NOMO-1 treated with DMSO at 0.1 percent for 48 hours (cell line): ENCODE measurements at regions not wholly inside any gene's neighbourhood (a gene's known extent, or its start where the extent isn't known, plus 50 kb on each side); places are given as distances from the start of the nearest gene placed in this dataset.

Experiments
- DNase-seq: peaks from one replicate; lab custom pipeline; 2025; ENCODE audit not compliant: unreplicated experiment; lab: John Stamatoyannopoulos, UW

DNA sequence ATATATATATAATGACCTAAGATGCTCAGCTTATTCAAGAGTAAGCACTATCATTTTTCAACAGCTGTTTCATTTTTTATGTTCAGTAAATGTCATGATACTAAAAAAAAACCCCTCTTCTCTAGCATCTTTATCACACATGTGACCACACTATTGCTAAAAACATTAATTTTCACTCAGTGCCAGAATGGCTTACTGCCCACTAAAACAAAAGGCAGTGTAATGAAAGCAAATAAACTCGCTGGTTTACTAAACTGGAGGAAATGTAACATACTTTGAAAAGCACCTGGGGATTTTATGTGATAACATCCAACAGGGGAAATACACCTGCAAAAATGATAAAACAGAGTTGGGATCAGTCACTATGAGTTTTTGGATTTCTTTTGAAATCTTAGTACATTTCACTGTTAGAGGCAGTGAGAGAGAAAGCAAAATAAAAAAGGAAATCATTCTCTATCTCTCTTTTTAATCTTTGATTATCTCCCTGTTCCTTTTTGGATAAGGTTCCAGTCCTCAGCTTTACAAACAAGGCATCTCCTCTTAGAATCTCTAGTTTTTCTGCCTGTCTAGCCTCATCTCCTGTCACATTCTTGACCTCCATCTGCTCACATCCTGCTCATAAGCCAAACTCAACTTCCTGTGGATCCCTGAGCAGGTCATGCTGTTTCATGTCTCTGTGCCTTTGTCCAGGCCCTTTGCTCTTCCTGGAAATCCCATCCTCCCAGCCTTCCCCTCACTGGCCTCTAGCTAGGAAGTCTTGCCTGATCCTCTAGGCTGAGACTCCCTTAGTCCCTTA is 338.0 kb downstream of the MAN2A1 start:
- DNase-seq: no peak

GRCh38 chr5:110031402-110032140 is 341.8 kb downstream of the MAN2A1 start:
- no peak for DNase-seq

- no peak for DNase-seq
Observed at GRCh38 chr5:110032376-110032775, 342.6 kb downstream of the MAN2A1 start.

DNA sequence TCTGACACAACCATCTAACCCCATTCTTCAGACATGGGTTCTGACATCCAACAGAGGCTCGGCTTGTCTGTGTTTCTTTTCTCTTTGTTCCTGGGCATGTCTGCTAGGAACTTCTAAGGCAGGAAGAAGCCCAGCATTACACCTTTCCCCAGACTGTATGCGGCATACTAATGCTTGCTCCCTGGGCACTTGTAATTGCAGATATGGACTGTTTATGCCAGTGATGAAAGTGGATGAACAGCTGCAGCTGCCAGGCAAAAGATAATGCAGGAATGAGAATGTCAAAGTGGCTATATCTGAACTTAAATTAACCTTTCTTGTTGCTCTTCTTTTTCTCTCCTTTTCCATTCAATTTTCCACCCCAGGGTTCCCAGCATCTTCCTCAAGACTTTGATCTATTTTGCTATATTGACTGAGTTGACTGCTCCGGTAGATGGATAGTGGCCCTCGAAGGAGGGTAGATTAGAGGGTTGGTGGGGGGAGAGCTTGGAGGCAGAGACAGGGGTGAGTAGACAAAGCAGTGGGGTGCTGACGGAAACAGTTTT is 344.4 kb downstream of the MAN2A1 start:
- no peak for DNase-seq

DNA sequence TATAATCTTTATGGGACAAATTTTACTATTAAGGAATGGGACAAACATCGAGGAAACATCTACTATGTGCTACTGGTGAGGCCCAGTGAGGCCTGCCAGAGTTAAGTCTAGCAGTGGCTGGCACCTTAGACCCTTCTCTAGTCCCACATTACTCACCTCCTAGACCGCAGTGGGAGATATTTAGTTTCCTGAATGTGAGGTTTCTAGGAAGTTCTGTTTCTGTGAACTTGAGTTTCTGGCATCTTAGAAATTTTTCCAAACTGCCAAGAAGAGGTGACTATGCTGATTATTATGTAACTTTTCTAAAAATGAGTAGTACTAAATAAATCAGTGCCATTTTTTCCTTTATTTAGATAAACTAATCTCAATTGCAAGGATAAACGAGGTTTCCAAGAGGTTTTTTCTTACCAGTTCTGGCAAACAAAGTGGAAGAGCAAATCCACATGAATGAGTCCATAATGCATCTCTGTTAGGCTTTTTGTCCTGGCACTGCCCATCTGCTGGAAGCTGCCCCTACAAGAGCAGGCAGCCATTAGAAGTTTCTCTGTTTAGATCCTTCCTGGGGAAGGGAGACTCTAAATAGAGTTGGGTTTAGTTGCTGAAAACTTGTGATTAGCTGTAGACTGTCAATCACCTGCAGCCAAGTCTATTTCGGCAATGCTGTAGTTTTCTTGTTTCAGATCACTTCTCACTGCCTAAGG is 348.7 kb downstream of the MAN2A1 start:
- DNase-seq: no peak

- no peak for DNase-seq
Observed at GRCh38 chr5:110040178-110040577, 350.5 kb downstream of the MAN2A1 start.

DNA sequence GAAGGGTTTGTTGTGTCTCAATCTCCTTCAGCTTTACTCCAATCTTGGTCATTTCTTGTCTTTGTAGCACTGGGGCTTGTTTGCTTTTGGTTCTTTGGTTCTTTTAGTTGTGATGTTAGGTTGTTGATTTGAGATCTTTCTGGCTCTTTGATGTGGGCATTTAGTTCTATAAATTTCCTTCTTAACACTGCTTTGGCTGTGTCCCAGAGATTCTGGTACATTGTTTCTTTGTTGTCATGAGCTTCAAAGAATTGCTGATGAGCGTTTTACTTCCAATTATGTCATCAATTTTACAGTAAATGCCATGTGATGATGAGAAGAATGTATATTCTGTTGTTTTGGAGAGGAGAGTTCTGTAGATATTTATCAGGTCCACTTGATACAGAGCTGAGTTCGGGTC is 353.3 kb downstream of the MAN2A1 start:
- DNase-seq: no peak

- DNase-seq: no peak
Observed at GRCh38 chr5:110045158-110045557, 355.4 kb downstream of the MAN2A1 start.

DNA sequence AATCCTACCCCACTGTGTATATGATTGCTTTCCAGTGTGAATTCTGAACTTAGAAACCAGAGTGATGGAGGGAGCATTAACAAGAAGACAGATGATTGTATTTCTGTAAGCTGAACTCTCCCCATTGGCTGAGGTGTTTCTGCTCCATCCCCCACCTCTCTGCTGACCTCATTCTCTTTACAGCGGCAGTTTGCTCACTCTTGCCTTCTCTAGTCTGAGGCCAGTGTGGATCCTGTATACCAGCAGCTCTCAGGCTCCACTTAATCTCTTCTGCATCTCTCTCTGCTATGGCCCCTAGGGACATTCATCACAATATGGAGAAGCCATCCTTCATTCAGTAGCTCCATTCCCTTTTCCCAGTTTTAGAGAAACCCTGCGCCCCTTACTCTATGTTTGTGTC is 358.8 kb downstream of the MAN2A1 start:
- DNase-seq: no peak

GRCh38 chr5:110049816-110050215 is 360.1 kb downstream of the MAN2A1 start:
- no peak for DNase-seq

- DNase-seq: no peak
Observed at GRCh38 chr5:110050640-110051345, 361.1 kb downstream of the MAN2A1 start.

DNA sequence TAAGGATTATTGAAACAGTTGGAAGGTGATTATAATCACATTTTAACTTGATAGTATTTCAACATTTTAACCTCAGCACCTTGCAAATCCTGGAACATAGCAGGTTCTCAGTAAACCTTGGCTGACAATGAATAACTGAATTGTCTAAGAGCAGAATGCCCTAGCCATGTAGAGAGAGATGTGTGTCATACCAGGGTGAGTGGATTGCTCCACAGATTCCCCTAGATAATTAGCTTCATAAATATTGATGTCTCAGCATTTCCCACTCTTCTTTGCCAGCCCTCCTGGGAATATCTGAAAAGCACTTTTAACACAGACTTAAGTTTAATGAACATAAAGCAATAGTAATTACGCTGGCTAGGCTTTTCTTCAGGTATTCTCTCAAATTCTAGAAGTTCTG is 363.5 kb downstream of the MAN2A1 start:
- DNase-seq: no peak

GRCh38 chr5:110053824-110054223 is 364.1 kb downstream of the MAN2A1 start:
- no peak for DNase-seq

GRCh38 chr5:110054240-110054639 is 364.5 kb downstream of the MAN2A1 start:
- DNase-seq: peak; percentile 32

DNA sequence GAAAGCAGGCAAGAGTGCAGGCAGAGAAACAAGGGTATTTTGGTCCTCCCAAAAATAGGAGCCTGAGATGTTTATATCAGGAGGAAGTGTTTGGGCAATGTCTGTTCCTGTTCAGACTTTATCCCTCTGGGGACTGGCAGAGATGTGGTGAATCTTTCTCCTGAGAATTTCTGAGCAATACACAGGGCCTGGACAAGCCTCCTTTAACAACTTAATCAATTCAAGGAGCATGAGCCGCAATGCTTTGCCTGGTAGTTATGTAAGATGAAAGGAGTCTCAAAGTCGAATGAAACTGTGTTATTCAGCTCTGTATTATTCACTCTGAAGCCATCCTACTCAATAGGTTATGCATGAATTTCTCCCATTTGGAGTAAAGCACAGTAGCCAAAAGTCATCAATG is 365.6 kb downstream of the MAN2A1 start:
- DNase-seq: no peak

DNA sequence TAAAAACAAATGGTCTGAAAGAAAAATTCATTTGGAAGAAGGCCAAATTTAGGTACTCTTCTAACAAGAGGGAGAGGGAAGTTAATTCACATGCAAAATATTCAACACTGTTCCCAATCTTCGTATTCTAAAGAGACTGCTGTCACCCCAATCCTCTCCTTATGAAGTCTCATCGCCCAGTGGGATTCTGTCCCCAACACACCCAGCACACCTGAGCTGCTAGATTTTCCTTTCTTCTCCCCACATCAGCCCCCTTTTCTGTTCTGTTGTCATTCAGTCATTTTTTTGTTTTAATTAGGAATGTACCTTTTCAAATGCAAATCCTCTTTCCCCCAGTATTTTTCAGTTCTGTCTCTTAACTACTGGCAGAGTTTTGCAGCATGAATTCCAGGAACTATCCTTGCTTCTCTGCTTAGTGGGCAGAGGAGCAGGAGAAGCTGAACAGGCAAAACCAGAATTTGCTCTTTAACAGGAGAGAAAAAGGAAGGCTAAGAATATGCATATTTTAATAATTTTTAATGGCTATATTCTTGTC is 366.9 kb downstream of the MAN2A1 start:
- no peak for DNase-seq

DNA sequence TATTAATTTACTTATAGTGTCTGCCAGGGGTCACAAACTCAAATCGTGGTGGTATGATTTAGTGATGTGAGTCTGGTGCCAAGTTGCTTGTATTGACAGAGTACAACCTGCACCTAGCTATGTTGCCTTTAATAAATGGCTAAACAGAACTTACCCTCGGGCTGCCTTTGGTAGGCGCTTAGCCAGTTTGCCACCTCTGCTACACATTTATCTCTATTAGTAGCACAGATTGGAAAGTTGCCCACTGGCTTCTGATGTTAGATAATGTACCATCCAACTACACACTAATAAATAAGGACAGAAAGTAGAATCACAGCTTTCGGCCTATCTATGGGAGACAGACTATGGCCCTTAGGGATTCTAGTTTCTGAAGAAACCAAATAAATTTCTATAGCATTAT is 368.4 kb downstream of the MAN2A1 start:
- no peak for DNase-seq

- DNase-seq: no peak
Observed at GRCh38 chr5:110062246-110062645, 372.5 kb downstream of the MAN2A1 start.

GRCh38 chr5:110063640-110064602 is 374.2 kb downstream of the MAN2A1 start:
- no peak for DNase-seq
